ENCODE measurements at regions not wholly inside any gene's neighbourhood (a gene's known extent, or its start where the extent isn't known, plus 50 kb on each side); places are given as distances from the start of the nearest gene placed in this dataset.

- DNase-seq (ENCODE audit: low read depth), result no peak
Measured at GRCh38 chr7:21029006-21029405, 242.3 kb upstream of the SP8 start.

- DNase-seq (ENCODE audit: low read depth), result no peak
Measured at GRCh38 chr7:21030237-21030871, 243.7 kb upstream of the SP8 start.

GRCh38 chr7:21041252-21041651, 254.6 kb upstream of the SP8 start:
- DNase-seq (ENCODE audit: low read depth), result no peak

GRCh38 chr7:21041666-21042065, 255.0 kb upstream of the SP8 start:
- DNase-seq (ENCODE audit: low read depth), result no peak

- DNase-seq (ENCODE audit: low read depth), result no peak
Measured at GRCh38 chr7:21044384-21044783, 257.7 kb upstream of the SP8 start.

- DNase-seq (ENCODE audit: low read depth), result no peak
Measured at GRCh38 chr7:21044913-21045568, 258.4 kb upstream of the SP8 start.

- no peak for DNase-seq (ENCODE audit: low read depth)
Measured at GRCh38 chr7:21051865-21052264, 265.2 kb upstream of the SP8 start.

GRCh38 chr7:21054427-21055112, 267.9 kb upstream of the SP8 start:
- no peak for DNase-seq (ENCODE audit: low read depth)

GRCh38 chr7:21059069-21059468, 272.4 kb upstream of the SP8 start:
- DNase-seq (ENCODE audit: low read depth), result no peak

- DNase-seq (ENCODE audit: low read depth), result no peak
Measured at GRCh38 chr7:21063106-21063505, 276.4 kb upstream of the SP8 start.

- no peak for DNase-seq (ENCODE audit: low read depth)
Measured at GRCh38 chr7:21064698-21065648, 278.3 kb upstream of the SP8 start.

GRCh38 chr7:21066221-21066620, 279.5 kb upstream of the SP8 start:
- DNase-seq (ENCODE audit: low read depth), result no peak

GRCh38 chr7:21067216-21067615, 280.5 kb upstream of the SP8 start:
- no peak for DNase-seq (ENCODE audit: low read depth)

- no peak for DNase-seq (ENCODE audit: low read depth)
Measured at GRCh38 chr7:21070571-21071090, 283.9 kb upstream of the SP8 start.

GRCh38 chr7:21071561-21072501, 285.1 kb upstream of the SP8 start:
- no peak for DNase-seq (ENCODE audit: low read depth)

- no peak for DNase-seq (ENCODE audit: low read depth)
Measured at GRCh38 chr7:21076054-21076453, 289.4 kb upstream of the SP8 start.

- no peak for DNase-seq (ENCODE audit: low read depth)
Measured at GRCh38 chr7:21076574-21076973, 289.9 kb upstream of the SP8 start.

GRCh38 chr7:21077602-21078001, 290.9 kb upstream of the SP8 start:
- DNase-seq (ENCODE audit: low read depth), result no peak

GRCh38 chr7:21084286-21084685, 297.6 kb upstream of the SP8 start:
- DNase-seq (ENCODE audit: low read depth), result no peak

GRCh38 chr7:21086688-21087087, 300.0 kb upstream of the SP8 start:
- no peak for DNase-seq (ENCODE audit: low read depth)

- DNase-seq (ENCODE audit: low read depth), result no peak
Measured at GRCh38 chr7:21089653-21090052, 303.0 kb upstream of the SP8 start.
